Right lobe of liver (tissue), 6 donors: ENCODE measurements at regions not wholly inside any gene's neighbourhood (a gene's known extent, or its start where the extent isn't known, plus 50 kb on each side); places are given as distances from the start of the nearest gene placed in this dataset.
A peak's percentile ranks its signal among the peaks of the same experiment; 100 is the strongest.
"Not testable (repeated sequence)": the region's sequence is repeated elsewhere in the genome, so short reads cannot be mapped to it uniquely, and the experiment has no call there.

Source experiments
- ATAC-seq, 4 donors: fragments of 200-7000 bp; cut with Tn5 transposase; one replicate each; pipeline ENCODE4 v1.9.1; 2020; ENCODE audit warnings: mild to moderate bottlenecking in 4 of 4, moderate library complexity in 4 of 4
- DNase-seq, 3 donors: peaks; one replicate each; pipeline ENCODE4 v3.0.0-alpha.2; 2020
- H3K27ac ChIP-seq, 3 donors: fragments of 200-600 bp; one replicate each; pipeline ENCODE4 v1.8.0; 2022
- H3K27me3 ChIP-seq, 2 donors: fragments of 200-600 bp; one replicate each; pipeline ENCODE4 v1.8.0; 2022
- H3K36me3 ChIP-seq, 4 donors: fragments of 200-600 bp; sonication (generic) in 1 of 4; one replicate each; pipeline versions ENCODE4 v1.5.1 to v1.8.0; 2017 to 2022; ENCODE audit warnings: control low read depth in 1 of 4
- H3K4me1 ChIP-seq, 4 donors: fragments of 200-600 bp; sonication (generic) in 1 of 4; one replicate each; pipeline versions ENCODE4 v1.5.1 to v1.8.0; 2017 to 2022; ENCODE audit warnings: control low read depth in 1 of 4
- H3K4me3 ChIP-seq, 3 donors: fragments of 200-600 bp; one replicate each; pipeline ENCODE4 v1.8.0; 2022
- H3K9me3 ChIP-seq, 4 donors: fragments of 200-600 bp; sonication (generic) in 1 of 4; one replicate each; pipeline versions ENCODE4 v1.5.1 to v1.8.0; 2017 to 2022; ENCODE audit warnings: control low read depth in 1 of 4
- POLR2A ChIP-seq: fragments of 450-650 bp; IDR thresholded peaks from one replicate; pipeline ENCODE4 v1.6.1; 2017; ENCODE audit warnings: antibody characterized with exemption, mild to moderate bottlenecking
- WGBS: methylation state at CpG from one replicate; pipeline ENCODE4 v1.1.6; 2018; ENCODE audit warnings: low coverage, low lambda C conversion rate; ENCODE audit not compliant: insufficient coverage; ENCODE audit errors: missing lambda C conversion rate; 5-methylcytosine and 5-hydroxymethylcytosine counted together
- intact Hi-C, 2 donors: fragments of 100-400 bp; cut with DNase I; formaldehyde crosslinking; loops; one replicate each; pipeline versions ENCODE4 v1.11.2 to v1.14.1; 2022
- TF ChIP-seq, protein P1 (sequence below), 4 donors: fragments of 200-600 bp in 3 of 4; fragments of 450-650 bp in 1 of 4; IDR thresholded peaks; one replicate each; pipeline versions ENCODE4 v1.5.1 to v1.8.0; 2016 to 2022; ENCODE audit warnings: antibody characterized with exemption in 4 of 4, mild to moderate bottlenecking in 2 of 4
- donor health status: DM: no; HTN: yes; CAD: no.
- donor health status: DM: no; HTN: no; CAD: no.
- donor health status: DM: no; HTN: no; CAD: no.
- donor health status: DM: no; HTN: yes; CAD: no.
- donor health status: DM: no; HTN: yes; CAD: no.

DNA sequence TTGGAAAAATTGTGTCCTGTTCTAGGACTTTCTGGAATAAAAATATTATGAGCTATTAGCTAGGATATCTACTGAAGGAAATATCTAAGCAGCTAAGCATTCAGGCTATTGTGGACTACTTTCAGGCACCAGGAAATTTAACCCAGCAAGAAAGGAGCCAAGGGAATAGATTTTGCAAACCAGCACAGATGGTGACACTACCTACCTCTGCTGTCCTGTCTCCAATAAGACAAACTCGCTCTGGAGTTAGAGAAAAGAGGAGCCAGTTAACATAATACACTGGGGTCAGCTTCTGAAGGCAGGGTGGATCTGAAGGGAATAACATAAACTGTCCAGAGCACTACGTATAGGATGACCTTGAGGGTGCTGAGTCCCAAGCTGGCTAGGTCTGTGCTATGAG lies 223.7 kb upstream of the PRSS58 start:
- Histone ChIP-seq H3K4me3 (no peak overlapping the region), H3K4me1 (no peaks in the 10 kb centered on the region), H3K36me3 (no peaks in the 10 kb centered on the region), H3K9me3 (no peaks in the 10 kb centered on the region), H3K27me3 (no peaks in the 10 kb centered on the region), H3K27ac (no peak overlapping the region)
- no peak for DNase-seq
- intact Hi-C loops: no loop called here
- 45% methylated on average over 2 of the region's 2 CpGs for WGBS
- ATAC-seq: no peak
- TF ChIP-seq, protein P1, sequence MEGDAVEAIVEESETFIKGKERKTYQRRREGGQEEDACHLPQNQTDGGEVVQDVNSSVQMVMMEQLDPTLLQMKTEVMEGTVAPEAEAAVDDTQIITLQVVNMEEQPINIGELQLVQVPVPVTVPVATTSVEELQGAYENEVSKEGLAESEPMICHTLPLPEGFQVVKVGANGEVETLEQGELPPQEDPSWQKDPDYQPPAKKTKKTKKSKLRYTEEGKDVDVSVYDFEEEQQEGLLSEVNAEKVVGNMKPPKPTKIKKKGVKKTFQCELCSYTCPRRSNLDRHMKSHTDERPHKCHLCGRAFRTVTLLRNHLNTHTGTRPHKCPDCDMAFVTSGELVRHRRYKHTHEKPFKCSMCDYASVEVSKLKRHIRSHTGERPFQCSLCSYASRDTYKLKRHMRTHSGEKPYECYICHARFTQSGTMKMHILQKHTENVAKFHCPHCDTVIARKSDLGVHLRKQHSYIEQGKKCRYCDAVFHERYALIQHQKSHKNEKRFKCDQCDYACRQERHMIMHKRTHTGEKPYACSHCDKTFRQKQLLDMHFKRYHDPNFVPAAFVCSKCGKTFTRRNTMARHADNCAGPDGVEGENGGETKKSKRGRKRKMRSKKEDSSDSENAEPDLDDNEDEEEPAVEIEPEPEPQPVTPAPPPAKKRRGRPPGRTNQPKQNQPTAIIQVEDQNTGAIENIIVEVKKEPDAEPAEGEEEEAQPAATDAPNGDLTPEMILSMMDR (IDR thresholded peaks at IDR 0.05): no peak
- TF ChIP-seq POLR2A: no peak

- WGBS: 20% methylated on average over 9 of the region's 9 CpGs
- TF ChIP-seq, protein P1 (IDR thresholded peaks at IDR 0.05): peak; percentile 28 to 57 (median 46)
- no peak for TF ChIP-seq POLR2A
- no peak overlapping the region for H3K27ac ChIP-seq
These were observed 220.8 kb upstream of the PRSS58 start for GRCh38 chr7:142478479-142479220.

GRCh38 chr7:142477801-142478200 lies 219.9 kb upstream of the PRSS58 start:
- DNase-seq, H3K4me1 ChIP-seq, H3K9me3 ChIP-seq, ATAC-seq, H3K27ac ChIP-seq, H3K36me3 ChIP-seq, H3K4me3 ChIP-seq, H3K27me3 ChIP-seq, intact Hi-C loops: not testable (repeated sequence)
- 62% methylated on average over 4 of the region's 5 CpGs for WGBS

More at GRCh38 chr7:142478479-142479220, 220.8 kb upstream of the PRSS58 start:
- DNase-seq (no peak), ATAC-seq (peak; percentile 61 to 84 (median 65))
- Histone ChIP-seq H3K4me3 (no peak overlapping the region), H3K4me1 (no peaks in the 10 kb centered on the region), H3K9me3 (no peaks in the 10 kb centered on the region), H3K27me3 (no peaks in the 10 kb centered on the region), H3K36me3 (no peaks in the 10 kb centered on the region)
- intact Hi-C loops: no loop called here

DNA sequence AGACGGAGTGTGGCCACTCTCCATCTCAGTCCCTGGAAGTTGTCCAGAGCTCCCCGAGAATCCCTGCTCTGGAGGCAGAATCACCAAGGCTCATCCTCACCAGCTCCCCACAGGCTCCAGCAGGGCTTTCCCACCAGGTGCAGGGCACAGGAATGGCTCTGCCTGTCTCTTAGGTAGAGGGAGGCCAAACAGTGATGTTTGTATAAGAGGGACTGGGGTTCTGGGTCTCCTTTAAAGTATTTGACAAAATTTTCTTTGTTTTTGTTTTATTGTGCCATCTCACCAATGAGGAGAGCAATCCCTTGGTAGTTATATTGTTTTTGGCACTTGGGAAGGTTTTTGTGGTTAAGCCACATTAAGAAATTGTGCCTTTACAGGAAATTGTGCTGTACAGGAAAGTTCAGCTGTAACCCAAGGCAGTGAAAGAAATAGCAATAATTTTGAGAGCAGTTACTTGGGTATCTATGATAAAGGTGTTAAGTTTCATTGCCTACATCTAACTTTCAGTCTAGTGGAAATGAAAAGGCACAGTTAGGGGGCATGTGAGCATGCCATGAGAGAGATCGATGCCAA lies 219.3 kb upstream of the PRSS58 start:
- Histone ChIP-seq H3K4me3 (no peak overlapping the region), H3K36me3 (no peaks in the 10 kb centered on the region), H3K9me3 (no peaks in the 10 kb centered on the region), H3K27me3 (no peaks in the 10 kb centered on the region), H3K27ac (no peak overlapping the region), H3K4me1 (no peaks in the 10 kb centered on the region)
- 39% methylated on average over 3 of the region's 3 CpGs for WGBS
- intact Hi-C loops: no loop called here
- no peak for TF ChIP-seq POLR2A
- TF ChIP-seq, protein P1 (IDR thresholded peaks at IDR 0.05): no peak
- no peak for ATAC-seq
- DNase-seq: no peak

GRCh38 chr7:142476077-142476476 lies 218.2 kb upstream of the PRSS58 start:
- no peaks in the 10 kb centered on the region for H3K4me1 ChIP-seq
- no peaks in the 10 kb centered on the region for H3K36me3 ChIP-seq
- WGBS: 75% methylated on average over 2 of the region's 2 CpGs
- ATAC-seq (no peak), DNase-seq (no peak)
- no peak for TF ChIP-seq POLR2A
- TF ChIP-seq, protein P1 (IDR thresholded peaks at IDR 0.05): no peak
- intact Hi-C loops: no loop called here
- no peak overlapping the region for H3K4me3 ChIP-seq
- H3K27me3 ChIP-seq: no peaks in the 10 kb centered on the region
- no peaks in the 10 kb centered on the region for H3K9me3 ChIP-seq
- no peak overlapping the region for H3K27ac ChIP-seq
